HEK293 (cell line): ENCODE measurements at regions not wholly inside any gene's neighbourhood (a gene's known extent, or its start where the extent isn't known, plus 50 kb on each side); places are given as distances from the start of the nearest gene placed in this dataset.

ENCODE experiments used
- CTCF ChIA-PET: fragments of 350-600 bp; formaldehyde crosslinking; extraction: SDS; loops from one replicate; lab custom pipeline; 2021; ENCODE audit warnings: antibody characterized with exemption; lab: Yijun Ruan, JAX
- POLR2A ChIA-PET: fragments of 300-600 bp; formaldehyde crosslinking; extraction: SDS; loops from one replicate; lab custom pipeline; 2020; ENCODE audit warnings: antibody characterized with exemption, inconsistent platforms; lab: Yijun Ruan, JAX
- H3K27ac ChIP-seq: fragments of 200-500 bp; sonication (Bioruptor generic); 2 replicates; pipeline ENCODE4 v1.5.1; 2014; ENCODE audit warnings: low read depth, low read length, control low read depth, inconsistent platforms; ENCODE audit errors: extremely low read depth
- H3K36me3 ChIP-seq, 2 experiments: fragments of 200-500 bp in 1 of 2; sonication (Bioruptor generic) in 1 of 2; 1 replicate in 1 of 2; 2 replicates in 1 of 2; pipeline ENCODE4 v1.5.1; 2014 to 2017; ENCODE audit warnings: inconsistent platforms in 2 of 2, low read length in 2 of 2; ENCODE audit not compliant: control insufficient read depth in 2 of 2, insufficient read depth in 1 of 2
- H3K4me1 ChIP-seq: fragments of 200-500 bp; sonication (Bioruptor generic); 2 replicates; pipeline ENCODE4 v1.5.1; 2014; ENCODE audit warnings: mild to moderate bottlenecking, low read length, inconsistent platforms; ENCODE audit not compliant: control insufficient read depth, insufficient read depth
- H3K4me3 ChIP-seq: 2 replicates; pipeline ENCODE4 v1.5.1; 2011; ENCODE audit warnings: low read depth, mild to moderate bottlenecking, control low read depth, low read length, moderate library complexity
- H3K9me3 ChIP-seq: fragments of 200-500 bp; sonication (Bioruptor generic); 2 replicates; pipeline ENCODE4 v1.5.1; 2014; ENCODE audit warnings: low read depth, low read length, inconsistent platforms; ENCODE audit not compliant: control insufficient read depth, insufficient read depth
- GLI2 ChIP-seq: fragments of 450-650 bp; formaldehyde crosslinking; IDR thresholded peaks from 2 replicates; pipeline ENCODE4; 2017; ENCODE audit warnings: missing biosample characterization, missing genetic modification characterization, low read depth, borderline replicate concordance
- MEIS1 ChIP-seq: sonication (generic); formaldehyde crosslinking; IDR thresholded peaks from 2 replicates; pipeline ENCODE4 v1.8.1; 2022; ENCODE audit warnings: missing genetic modification reagents, mild to moderate bottlenecking, borderline replicate concordance
- PRDM1 ChIP-seq: fragments of 450-650 bp; formaldehyde crosslinking; IDR thresholded peaks from 2 replicates; pipeline ENCODE4; 2016; ENCODE audit warnings: missing biosample characterization, missing genetic modification characterization
- SP2 ChIP-seq: fragments of 450-650 bp; formaldehyde crosslinking; IDR thresholded peaks from 2 replicates; pipeline ENCODE4 v1.5.1; 2016; ENCODE audit warnings: missing biosample characterization, missing genetic modification characterization
- TRIM28 ChIP-seq: IDR thresholded peaks from 2 replicates; pipeline ENCODE4 v1.6.1; 2011; ENCODE audit warnings: low read length, control low read depth, borderline replicate concordance
- ZBTB11 ChIP-seq: fragments of 450-650 bp; formaldehyde crosslinking; conservative IDR thresholded peaks from 2 replicates; pipeline ENCODE4 v1.5.1; 2016; ENCODE audit warnings: low read depth, missing biosample characterization, missing genetic modification characterization
- ZFHX2 ChIP-seq: fragments of 450-650 bp; formaldehyde crosslinking; conservative IDR thresholded peaks from 2 replicates; pipeline ENCODE4 v1.5.1; 2016; ENCODE audit warnings: missing biosample characterization, missing genetic modification characterization
- ZIC2 ChIP-seq: fragments of 450-650 bp; formaldehyde crosslinking; IDR thresholded peaks from 2 replicates; pipeline ENCODE4 v1.5.1; 2016; ENCODE audit warnings: missing biosample characterization, missing genetic modification characterization
- ZNF121 ChIP-seq: fragments of 450-650 bp; formaldehyde crosslinking; IDR thresholded peaks from 2 replicates; pipeline ENCODE4 v1.5.1; 2016; ENCODE audit warnings: missing biosample characterization, missing genetic modification characterization
- ZNF138 ChIP-seq: fragments of 450-650 bp; formaldehyde crosslinking; IDR thresholded peaks from 2 replicates; pipeline ENCODE4 v1.5.1; 2016; ENCODE audit warnings: missing biosample characterization, missing genetic modification characterization, borderline replicate concordance
- ZNF18 ChIP-seq: fragments of 450-650 bp; formaldehyde crosslinking; IDR thresholded peaks from 2 replicates; pipeline ENCODE4 v1.5.1; 2016; ENCODE audit warnings: missing biosample characterization, missing genetic modification characterization
- ZNF2 ChIP-seq: fragments of 450-650 bp; formaldehyde crosslinking; IDR thresholded peaks from 2 replicates; pipeline ENCODE4 v1.5.1; 2016; ENCODE audit warnings: missing biosample characterization, missing genetic modification characterization
- ZNF214 ChIP-seq: fragments of 450-650 bp; formaldehyde crosslinking; IDR thresholded peaks from 2 replicates; pipeline ENCODE4 v1.5.1; 2017; ENCODE audit warnings: missing biosample characterization, mild to moderate bottlenecking, missing genetic modification characterization, borderline replicate concordance
- ZNF311 ChIP-seq: fragments of 450-650 bp; formaldehyde crosslinking; IDR thresholded peaks from 2 replicates; pipeline ENCODE4 v1.5.1; 2017; ENCODE audit warnings: missing biosample characterization, missing genetic modification characterization, borderline replicate concordance
- ZNF324 ChIP-seq: fragments of 450-650 bp; formaldehyde crosslinking; IDR thresholded peaks from 2 replicates; pipeline ENCODE4 v1.5.1; 2016; ENCODE audit warnings: missing biosample characterization, missing genetic modification characterization
- ZNF37A ChIP-seq: fragments of 450-650 bp; IDR thresholded peaks from 2 replicates; pipeline ENCODE4 v1.5.1; 2018; ENCODE audit warnings: missing biosample characterization, missing genetic modification characterization
- ZNF529 ChIP-seq: fragments of 450-650 bp; formaldehyde crosslinking; IDR thresholded peaks from 2 replicates; pipeline ENCODE4 v1.5.1; 2017; ENCODE audit warnings: missing genetic modification characterization, missing biosample characterization; ENCODE audit not compliant: insufficient replicate concordance
- ZNF621 ChIP-seq: fragments of 450-650 bp; formaldehyde crosslinking; IDR thresholded peaks from 2 replicates; pipeline ENCODE4 v1.5.1; 2017; ENCODE audit warnings: missing biosample characterization, missing genetic modification characterization
- ZNF623 ChIP-seq: fragments of 450-650 bp; formaldehyde crosslinking; IDR thresholded peaks from 2 replicates; pipeline ENCODE4 v1.5.1; 2016; ENCODE audit warnings: missing biosample characterization, missing genetic modification characterization
- ZNF629 ChIP-seq: fragments of 450-650 bp; formaldehyde crosslinking; IDR thresholded peaks from 2 replicates; pipeline ENCODE4 v1.5.1; 2017; ENCODE audit warnings: missing biosample characterization, missing genetic modification characterization
- ZNF664 ChIP-seq: fragments of 450-650 bp; formaldehyde crosslinking; IDR thresholded peaks from 2 replicates; pipeline ENCODE4 v1.5.1; 2016; ENCODE audit warnings: missing biosample characterization, missing genetic modification characterization
- ZNF701 ChIP-seq: fragments of 450-650 bp; formaldehyde crosslinking; IDR thresholded peaks from 2 replicates; pipeline ENCODE4 v1.5.1; 2016; ENCODE audit warnings: missing biosample characterization, missing genetic modification characterization
- TF ChIP-seq, protein P1 (sequence below): fragments of 450-650 bp; formaldehyde crosslinking; IDR thresholded peaks from 2 replicates; pipeline ENCODE4 v1.5.1; 2016; ENCODE audit warnings: missing biosample characterization, missing genetic modification characterization
- TF ChIP-seq, protein P2 (sequence below): fragments of 450-650 bp; formaldehyde crosslinking; IDR thresholded peaks from 2 replicates; pipeline ENCODE4 v1.5.1; 2017; ENCODE audit warnings: missing biosample characterization, missing genetic modification characterization

GRCh38 chr11:129270446-129270845 is 78.3 kb upstream of the ARHGAP32 start (continued):
- TF ChIP-seq GLI2 (tag by site-specific recombination), result no peak
- TF ChIP-seq ZNF121, result no peak
- TF ChIP-seq ZNF324 (tag by site-specific recombination), result no peak

GRCh38 chr11:129268371-129268770 is 76.2 kb upstream of the ARHGAP32 start:
- ChIA-PET CTCF (interaction anchor here (0.6 kb wide), 1 partner anchor 1103 kb away, joined by 3 read pairs; no protein-coding TSS in a partner anchor), POLR2A (no interaction called here)
- Histone ChIP-seq H3K36me3 (peaks cover 0 to 4% of the 10 kb centered on the region in 2 experiments; a peak in 1 of 3 replicates), H3K4me3 (no peak overlapping the region), H3K9me3 (no peaks in the 10 kb centered on the region), H3K4me1 (peaks cover 3% of the 10 kb centered on the region; the same call in 1 of the 2 replicates), H3K27ac (no peak overlapping the region)
- no peak for TF ChIP-seq ZNF311 (tag by site-specific recombination)
- TF ChIP-seq TRIM28, result no peak
- TF ChIP-seq, protein P1, sequence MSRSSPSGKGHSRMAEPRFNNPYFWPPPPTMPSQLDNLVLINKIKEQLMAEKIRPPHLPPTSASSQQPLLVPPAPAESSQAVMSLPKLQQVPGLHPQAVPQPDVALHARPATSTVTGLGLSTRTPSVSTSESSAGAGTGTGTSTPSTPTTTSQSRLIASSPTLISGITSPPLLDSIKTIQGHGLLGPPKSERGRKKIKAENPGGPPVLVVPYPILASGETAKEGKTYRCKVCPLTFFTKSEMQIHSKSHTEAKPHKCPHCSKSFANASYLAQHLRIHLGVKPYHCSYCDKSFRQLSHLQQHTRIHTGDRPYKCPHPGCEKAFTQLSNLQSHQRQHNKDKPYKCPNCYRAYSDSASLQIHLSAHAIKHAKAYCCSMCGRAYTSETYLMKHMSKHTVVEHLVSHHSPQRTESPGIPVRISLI, result peak; percentile 60; the same call in 1 of the 2 replicates
- TF ChIP-seq ZNF701 (tag by site-specific recombination), result no peak
- no peak for TF ChIP-seq ZNF529 (tag by site-specific recombination)
- no peak for TF ChIP-seq SP2

DNA sequence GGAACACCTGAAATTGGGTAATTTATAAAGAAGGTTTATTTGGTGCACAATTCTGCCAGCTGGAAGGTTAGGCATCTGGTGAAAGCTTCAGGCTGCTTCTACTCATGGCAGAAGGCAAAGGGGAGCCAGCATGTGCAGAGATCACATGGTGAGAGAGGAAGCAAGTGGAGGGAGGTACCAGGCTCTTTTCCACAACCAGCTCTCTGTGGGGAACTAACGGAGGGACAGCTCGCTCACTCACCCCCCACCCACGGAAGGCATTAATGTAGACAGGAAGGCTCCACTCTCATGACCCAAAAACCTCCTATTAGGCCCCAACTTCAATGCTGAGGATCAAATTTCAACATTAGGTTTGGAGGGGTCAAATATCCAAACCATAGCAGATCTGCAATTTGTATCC is 75.6 kb upstream of the ARHGAP32 start:
- no peak overlapping the region for H3K27ac ChIP-seq
- CTCF ChIA-PET, result interaction anchor here (0.5 to 0.6 kb wide), 2 partner anchors 36 to 598 kb away, joined by 3 read pairs; no protein-coding TSS in a partner anchor
- POLR2A ChIA-PET, result no interaction called here

DNA sequence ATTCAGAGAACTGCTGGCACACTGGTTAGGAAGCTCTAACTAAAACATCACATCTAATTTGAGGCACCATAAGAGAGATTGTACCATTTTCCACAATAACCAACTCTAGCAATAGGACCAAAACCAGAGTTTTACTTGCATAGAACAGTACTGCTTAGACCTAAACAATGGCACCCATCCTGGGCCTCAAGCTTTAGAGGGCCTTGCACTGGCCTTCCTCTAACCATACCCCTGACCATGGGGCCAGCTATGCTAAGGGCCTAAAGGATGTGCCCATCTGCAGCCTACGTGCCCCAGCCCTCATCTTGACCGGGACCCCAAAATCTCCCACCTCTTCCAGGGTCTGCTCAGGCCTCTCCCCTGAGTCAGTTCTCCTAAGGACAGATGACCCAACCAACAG is 74.4 kb upstream of the ARHGAP32 start:
- ChIA-PET CTCF (no interaction called here), POLR2A (no interaction called here)
- peaks cover 0 to 4% of the 10 kb centered on the region in 2 experiments; a peak in 1 of 3 replicates for H3K36me3 ChIP-seq
- TF ChIP-seq ZNF138 (tag by site-specific recombination) (no peak), ZNF2 (tag by site-specific recombination) (no peak), ZNF623 (no peak), ZNF621 (tag by site-specific recombination) (no peak), ZNF629 (tag by site-specific recombination) (no peak), ZNF18 (tag by site-specific recombination) (no peak), PRDM1 (tag by site-specific recombination) (no peak), ZBTB11 (tag by site-specific recombination) (no peak)
- H3K9me3 ChIP-seq, result no peaks in the 10 kb centered on the region
- H3K4me1 ChIP-seq, result peaks cover 3% of the 10 kb centered on the region; the same call in 1 of the 2 replicates
- no peak overlapping the region for H3K4me3 ChIP-seq
- H3K27ac ChIP-seq, result no peak overlapping the region

More for the DNA sequence above, 75.6 kb upstream of the ARHGAP32 start:
- no peaks in the 10 kb centered on the region for H3K9me3 ChIP-seq
- H3K4me3 ChIP-seq, result no peak overlapping the region
- no peak for TF ChIP-seq ZNF664 (tag by site-specific recombination)
- TF ChIP-seq MEIS1, result no peak
- TF ChIP-seq ZNF214 (tag by site-specific recombination), result no peak
- TF ChIP-seq ZFHX2, result no peak
- TF ChIP-seq ZIC2 (tag by site-specific recombination), result 0 out of 2 replicates have a peak, but pooled peaks have one; percentile 20
- no peak for TF ChIP-seq ZNF37A (tag by site-specific recombination)
- TF ChIP-seq, protein P2, sequence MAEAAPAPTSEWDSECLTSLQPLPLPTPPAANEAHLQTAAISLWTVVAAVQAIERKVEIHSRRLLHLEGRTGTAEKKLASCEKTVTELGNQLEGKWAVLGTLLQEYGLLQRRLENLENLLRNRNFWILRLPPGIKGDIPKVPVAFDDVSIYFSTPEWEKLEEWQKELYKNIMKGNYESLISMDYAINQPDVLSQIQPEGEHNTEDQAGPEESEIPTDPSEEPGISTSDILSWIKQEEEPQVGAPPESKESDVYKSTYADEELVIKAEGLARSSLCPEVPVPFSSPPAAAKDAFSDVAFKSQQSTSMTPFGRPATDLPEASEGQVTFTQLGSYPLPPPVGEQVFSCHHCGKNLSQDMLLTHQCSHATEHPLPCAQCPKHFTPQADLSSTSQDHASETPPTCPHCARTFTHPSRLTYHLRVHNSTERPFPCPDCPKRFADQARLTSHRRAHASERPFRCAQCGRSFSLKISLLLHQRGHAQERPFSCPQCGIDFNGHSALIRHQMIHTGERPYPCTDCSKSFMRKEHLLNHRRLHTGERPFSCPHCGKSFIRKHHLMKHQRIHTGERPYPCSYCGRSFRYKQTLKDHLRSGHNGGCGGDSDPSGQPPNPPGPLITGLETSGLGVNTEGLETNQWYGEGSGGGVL (tag by site-specific recombination), result 0 out of 2 replicates have a peak, but pooled peaks have one; percentile 31
- H3K4me1 ChIP-seq, result peaks cover 3% of the 10 kb centered on the region; the same call in 1 of the 2 replicates
- peaks cover 0 to 4% of the 10 kb centered on the region in 2 experiments; a peak in 1 of 3 replicates for H3K36me3 ChIP-seq
